GM10266 (cell line): ENCODE measurements at regions not wholly inside any gene's neighbourhood (a gene's known extent, or its start where the extent isn't known, plus 50 kb on each side); places are given as distances from the start of the nearest gene placed in this dataset.

Experiments used
- DNase-seq: peaks from one replicate; pipeline ENCODE4 v3.0.0; 2012; ENCODE audit errors: extremely low spot score
- TF ChIP-seq, protein P1 (sequence below): IDR thresholded peaks from 2 replicates; pipeline ENCODE4 v1.5.1; 2012; ENCODE audit warnings: mild to moderate bottlenecking, low read depth; ENCODE audit not compliant: control insufficient read depth, insufficient read depth; ENCODE audit errors: missing control alignments

DNA sequence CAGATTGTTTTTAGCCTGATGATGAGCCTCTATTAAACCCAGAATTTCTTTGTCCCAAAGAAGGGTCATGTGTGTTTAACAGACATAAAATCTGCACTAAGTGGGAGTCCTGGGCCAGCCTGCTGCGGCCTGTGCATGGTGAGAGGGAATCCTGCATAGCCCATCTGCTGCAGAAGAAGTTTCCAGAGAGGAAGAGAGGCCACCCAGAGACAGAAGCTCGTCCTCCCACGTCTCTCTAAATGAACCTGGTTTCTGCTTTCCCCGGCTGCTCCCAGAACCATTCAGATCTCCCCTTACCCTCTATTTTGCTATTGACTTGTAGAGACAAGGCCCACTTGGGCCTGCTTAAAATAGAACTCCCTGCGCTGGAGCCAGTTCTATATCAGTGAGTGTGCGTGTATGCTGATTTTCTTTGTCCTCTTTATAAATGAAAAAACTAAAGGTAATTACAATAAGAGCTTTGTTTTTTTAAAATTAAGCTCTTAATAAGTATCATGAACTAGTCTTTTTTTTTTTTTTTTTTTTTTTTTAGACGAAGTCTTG lies 142.8 kb upstream of the RAB4A start:
- TF ChIP-seq, protein P1, sequence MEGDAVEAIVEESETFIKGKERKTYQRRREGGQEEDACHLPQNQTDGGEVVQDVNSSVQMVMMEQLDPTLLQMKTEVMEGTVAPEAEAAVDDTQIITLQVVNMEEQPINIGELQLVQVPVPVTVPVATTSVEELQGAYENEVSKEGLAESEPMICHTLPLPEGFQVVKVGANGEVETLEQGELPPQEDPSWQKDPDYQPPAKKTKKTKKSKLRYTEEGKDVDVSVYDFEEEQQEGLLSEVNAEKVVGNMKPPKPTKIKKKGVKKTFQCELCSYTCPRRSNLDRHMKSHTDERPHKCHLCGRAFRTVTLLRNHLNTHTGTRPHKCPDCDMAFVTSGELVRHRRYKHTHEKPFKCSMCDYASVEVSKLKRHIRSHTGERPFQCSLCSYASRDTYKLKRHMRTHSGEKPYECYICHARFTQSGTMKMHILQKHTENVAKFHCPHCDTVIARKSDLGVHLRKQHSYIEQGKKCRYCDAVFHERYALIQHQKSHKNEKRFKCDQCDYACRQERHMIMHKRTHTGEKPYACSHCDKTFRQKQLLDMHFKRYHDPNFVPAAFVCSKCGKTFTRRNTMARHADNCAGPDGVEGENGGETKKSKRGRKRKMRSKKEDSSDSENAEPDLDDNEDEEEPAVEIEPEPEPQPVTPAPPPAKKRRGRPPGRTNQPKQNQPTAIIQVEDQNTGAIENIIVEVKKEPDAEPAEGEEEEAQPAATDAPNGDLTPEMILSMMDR, result no peak
- no peak for DNase-seq

DNA sequence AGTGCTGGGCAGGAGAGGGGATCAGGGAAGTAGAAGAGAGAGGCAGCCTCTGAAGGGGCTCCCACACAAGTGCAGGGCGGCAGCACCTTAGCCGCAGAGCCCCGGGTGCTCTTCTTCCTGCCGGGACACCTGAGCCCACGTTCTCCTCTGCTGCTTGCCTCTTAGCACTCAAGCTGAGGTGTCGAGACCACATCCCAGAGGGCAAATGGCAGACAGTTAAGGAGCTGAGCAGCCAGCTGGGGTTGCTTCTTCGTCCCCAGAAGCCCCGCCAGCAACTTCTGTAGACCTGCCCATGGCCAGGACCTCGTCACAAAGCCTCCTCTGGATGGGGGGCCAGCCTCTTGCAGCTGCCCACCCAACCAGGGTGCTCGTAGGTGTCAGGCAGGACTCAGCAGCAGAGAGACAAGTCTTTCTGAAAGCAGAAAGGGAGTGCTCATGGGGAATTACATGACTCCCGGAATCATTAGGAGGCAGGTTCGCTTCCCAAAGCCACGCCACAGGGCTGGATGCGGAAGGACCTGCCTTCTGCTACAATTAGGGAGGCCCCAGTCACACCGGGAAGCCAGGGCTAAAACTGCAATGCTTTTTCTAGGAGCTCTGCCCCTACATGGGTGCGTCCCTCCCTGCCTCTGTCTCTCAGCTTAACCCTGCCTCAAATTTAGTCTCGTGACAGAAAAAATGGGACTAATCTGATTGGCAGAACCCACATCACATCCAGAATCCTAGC lies 141.4 kb upstream of the RAB4A start:
- TF ChIP-seq, protein P1, result no peak
- DNase-seq, result no peak

DNA sequence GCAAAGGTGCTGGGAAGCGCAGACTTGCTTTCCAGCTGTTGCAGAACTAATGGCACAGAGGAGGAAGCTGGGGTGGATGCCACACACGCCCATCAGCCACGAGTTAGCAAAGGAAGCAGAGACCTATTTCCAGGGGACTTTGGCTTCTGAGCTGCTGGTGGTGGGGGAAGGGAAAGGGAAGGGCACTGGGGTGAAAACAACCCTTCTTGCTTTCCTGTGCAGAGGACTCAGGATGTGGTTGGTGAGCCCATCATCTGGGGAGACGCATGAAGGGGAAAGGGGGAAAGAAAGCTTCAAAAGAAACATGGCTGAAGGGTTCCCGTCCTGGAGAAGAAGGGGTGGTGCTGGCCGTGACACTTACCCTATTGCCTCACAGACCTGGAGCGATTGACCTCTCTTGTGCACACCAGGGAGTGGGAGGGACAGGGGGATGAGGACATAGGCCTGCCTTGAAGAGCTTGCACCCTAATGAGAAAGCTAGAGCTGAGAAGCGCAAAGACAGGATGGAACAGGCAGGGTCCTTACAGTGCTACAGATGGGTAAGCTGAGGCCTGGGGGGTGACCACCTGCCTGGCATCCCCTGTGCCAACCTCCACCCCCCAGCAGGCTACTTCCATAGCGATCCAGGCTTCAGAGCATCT lies 140.8 kb upstream of the RAB4A start:
- TF ChIP-seq, protein P1, result no peak
- no peak for DNase-seq

DNA sequence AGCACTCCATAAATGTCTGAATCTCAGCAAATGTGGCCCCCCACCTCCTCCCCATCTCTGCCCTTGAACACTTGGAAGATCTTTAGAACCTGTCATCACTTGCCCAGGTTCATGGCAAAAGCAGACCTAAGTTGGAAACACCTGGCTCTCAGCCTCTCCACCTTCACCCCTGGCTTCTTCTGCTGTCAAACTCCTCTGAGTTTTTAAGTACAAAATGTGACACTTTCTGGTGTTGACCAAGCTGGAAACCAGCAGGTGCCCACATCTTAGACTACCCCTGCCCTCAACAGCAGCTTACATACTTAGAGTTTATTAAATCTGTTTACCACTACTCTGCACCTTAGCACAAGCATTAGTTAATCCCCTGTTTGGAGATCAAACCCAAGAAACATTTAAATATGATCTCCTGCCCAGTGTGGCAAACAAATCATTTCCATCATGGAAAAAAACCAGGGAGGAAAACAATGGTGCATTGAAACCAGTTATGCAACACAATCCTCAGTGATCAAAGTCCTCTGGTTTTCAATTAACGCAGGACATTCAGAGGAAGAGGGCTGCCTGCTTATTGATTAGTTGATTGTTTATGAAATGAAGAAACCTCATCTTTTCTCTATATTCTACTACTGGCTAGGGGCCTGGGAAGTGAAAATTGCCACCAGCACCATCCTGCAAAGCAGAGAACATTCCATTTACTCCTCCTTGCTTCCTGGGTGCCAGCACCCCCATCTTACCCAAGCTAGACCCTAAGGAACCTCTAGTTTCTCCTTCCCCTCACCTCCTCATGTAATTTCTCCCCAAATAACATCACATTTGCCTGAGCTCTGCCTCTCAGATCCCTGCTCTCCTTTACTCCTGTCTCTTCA lies 139.4 kb upstream of the RAB4A start:
- no peak for DNase-seq
- TF ChIP-seq, protein P1, result no peak

DNA sequence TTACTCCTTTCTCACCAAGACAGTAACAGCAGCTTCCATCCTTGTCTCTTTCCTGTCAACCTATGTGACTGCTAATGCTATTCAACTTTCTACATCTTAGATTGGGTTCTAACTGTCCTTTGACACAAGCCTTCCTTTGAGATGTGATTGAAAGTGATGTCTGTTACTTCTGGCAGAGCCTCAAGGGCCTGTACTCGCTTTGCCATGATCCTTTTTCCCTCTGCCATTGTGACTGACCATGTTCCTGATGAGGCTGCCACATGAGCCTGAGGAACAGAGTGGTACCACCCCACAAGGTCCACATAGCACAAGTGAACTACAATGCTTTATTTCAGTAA lies 138.8 kb upstream of the RAB4A start:
- DNase-seq, result no peak
- TF ChIP-seq, protein P1, result no peak

DNA sequence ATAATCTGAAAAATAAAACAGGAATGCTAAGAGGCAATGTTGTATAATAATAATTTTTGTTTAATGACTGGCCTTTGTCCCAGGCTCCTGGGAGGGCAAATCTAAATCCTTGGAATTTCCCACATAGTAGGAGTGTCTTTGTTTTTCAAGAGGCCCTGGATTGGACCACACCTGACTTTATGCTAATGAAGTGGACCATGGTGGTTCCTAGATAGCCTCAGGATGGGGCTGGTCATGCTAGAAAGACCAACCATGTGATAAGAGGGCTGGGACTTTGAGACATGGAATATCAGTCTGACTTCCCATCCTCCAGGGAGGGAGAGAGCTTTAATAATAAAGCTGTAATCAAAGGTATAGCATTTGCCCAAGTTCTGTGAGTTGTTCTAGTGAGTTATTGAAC lies 138.2 kb upstream of the RAB4A start:
- TF ChIP-seq, protein P1, result no peak
- no peak for DNase-seq
